HepG2 (cell line): ENCODE measurements at regions not wholly inside any gene's neighbourhood (a gene's known extent, or its start where the extent isn't known, plus 50 kb on each side); places are given as distances from the start of the nearest gene placed in this dataset.

Experiments
- ATAC-seq: fragments of 200-7000 bp; cut with Tn5 transposase; 3 replicates; pipeline ENCODE4 v1.9.1; 2020; ENCODE audit warnings: mild to moderate bottlenecking, moderate library complexity
- BruUV-seq: library from RNA; stranded (reverse); fragments of 400-500 nt; replicated peaks from 2 replicates; lab custom pipeline; 2021; lab: Mats Ljungman, UMichigan
- CTCF ChIA-PET: fragments of 300-600 bp; formaldehyde crosslinking; extraction: SDS; loops from one replicate; lab custom pipeline; 2021; ENCODE audit warnings: low total read pairs, inconsistent platforms, low intra/inter-chr PET ratio; lab: Yijun Ruan, JAX
- POLR2A ChIA-PET: fragments of 350-600 bp; sonication (Branson Sonifier 250); formaldehyde crosslinking; loops from one replicate; lab custom pipeline; 2020; ENCODE audit warnings: antibody characterized with exemption, inconsistent platforms; lab: Yijun Ruan, JAX
- DNase-seq: peaks from one replicate; pipeline ENCODE4 v3.0.0-alpha.2; 2015; ENCODE audit warnings: low spot score
- FAIRE-seq: peaks from 3 replicates; lab custom pipeline; 2011; peaks lifted over from hg19 to GRCh38; lab: Jason Lieb, UNC
- H2AFZ ChIP-seq: one replicate; pipeline ENCODE4 v1.6.1; 2011; ENCODE audit warnings: low read length, inconsistent platforms
- H3K27ac ChIP-seq: fragments of 300-600 bp; 3 replicates; pipeline ENCODE4 v1.8.0; 2011; ENCODE audit warnings: mixed run types, mild to moderate bottlenecking, mixed read lengths, low read length, inconsistent platforms; ENCODE audit not compliant: insufficient read depth; ENCODE audit errors: extremely low read length
- H3K27me3 ChIP-seq, 2 experiments: fragments of 200-600 bp in 1 of 2; 2 replicates in 1 of 2; 3 replicates in 1 of 2; pipeline versions ENCODE4 v1.6.0 to v1.8.0; 2011; ENCODE audit warnings: low read length in 2 of 2, mild to moderate bottlenecking in 2 of 2, moderate library complexity in 2 of 2, inconsistent platforms in 1 of 2; ENCODE audit not compliant: insufficient read depth in 2 of 2, control insufficient read depth in 1 of 2
- H3K36me3 ChIP-seq, 2 experiments: fragments of 200-600 bp in 1 of 2; replicated peaks in 1 of 2; 2 replicates in 1 of 2; 3 replicates in 1 of 2; pipeline versions ENCODE4 v1.5.1 to v1.8.0; 2011; ENCODE audit warnings: low read length in 2 of 2, inconsistent platforms in 1 of 2; ENCODE audit not compliant: insufficient read depth in 2 of 2, control insufficient read depth in 1 of 2
- H3K4me1 ChIP-seq: 2 replicates; pipeline ENCODE4 v1.5.1; 2012; ENCODE audit warnings: low read length, inconsistent platforms; ENCODE audit not compliant: insufficient read depth
- H3K4me2 ChIP-seq: 2 replicates; pipeline ENCODE4 v1.6.0; 2011; ENCODE audit warnings: low read depth, low read length, inconsistent platforms
- H3K4me3 ChIP-seq, 3 experiments: fragments of 200-600 bp in 1 of 3; sonication (generic), shearing (Covaris generic) in 1 of 3; replicated peaks in 1 of 3; 2 replicates each; pipeline ENCODE4 v1.5.1; 2011 to 2016; ENCODE audit warnings: low read length in 3 of 3, inconsistent platforms in 2 of 3, low read depth in 2 of 3, mild to moderate bottlenecking in 2 of 3, control low read depth in 1 of 3, mixed read lengths in 1 of 3; ENCODE audit not compliant: insufficient read depth in 1 of 3
- H3K79me2 ChIP-seq: one replicate; pipeline ENCODE4 v1.6.1; 2011; ENCODE audit warnings: low read length, inconsistent platforms; ENCODE audit not compliant: insufficient read depth
- H3K9ac ChIP-seq: 2 replicates; pipeline ENCODE4 v1.6.0; 2011; ENCODE audit warnings: mild to moderate bottlenecking, low read depth, low read length, inconsistent platforms; ENCODE audit not compliant: insufficient read depth
- H3K9me3 ChIP-seq: 2 replicates; pipeline ENCODE4 v1.5.1; 2012; ENCODE audit warnings: mild to moderate bottlenecking, low read length
- H4K20me1 ChIP-seq: 2 replicates; pipeline ENCODE4 v1.6.0; 2011; ENCODE audit warnings: inconsistent platforms, mild to moderate bottlenecking, low read length, moderate library complexity; ENCODE audit not compliant: insufficient read depth
- ATF7 ChIP-seq, 2 experiments: fragments of 450-650 bp in 1 of 2; sonication (generic) in 1 of 2; formaldehyde crosslinking in 1 of 2; IDR thresholded peaks; 2 replicates each; pipeline versions ENCODE4 v1.4.0 to v1.6.1; 2016 to 2020; ENCODE audit warnings: antibody characterized with exemption in 1 of 2, mild to moderate bottlenecking in 1 of 2, missing genetic modification reagents in 1 of 2
- GABPA ChIP-seq, 2 experiments: IDR thresholded peaks; 2 replicates each; pipeline ENCODE4 v1.6.1; 2011 to 2016; ENCODE audit warnings: low read depth in 2 of 2, low read length in 1 of 2, missing biosample characterization in 1 of 2, missing genetic modification characterization in 1 of 2
- HDAC2 ChIP-seq: sonication (generic); formaldehyde crosslinking; IDR thresholded peaks from 2 replicates; pipeline ENCODE4 v1.4.0; 2020; ENCODE audit warnings: missing genetic modification reagents
- HNRNPLL ChIP-seq: fragments of 200-400 bp; formaldehyde crosslinking; IDR thresholded peaks from 2 replicates; pipeline ENCODE4 v1.6.1; 2017; ENCODE audit warnings: mild to moderate bottlenecking, low read depth, low read length; ENCODE audit not compliant: poor library complexity, severe bottlenecking
- KAT7 ChIP-seq: IDR thresholded peaks from 2 replicates; pipeline ENCODE4 v1.6.1; 2018; ENCODE audit warnings: borderline replicate concordance, missing compliant biosample characterization
- KDM6A ChIP-seq: IDR thresholded peaks from 2 replicates; pipeline ENCODE4 v1.6.1; 2016; ENCODE audit warnings: low read depth
- KMT2A ChIP-seq: sonication (generic); formaldehyde crosslinking; IDR thresholded peaks from 2 replicates; pipeline ENCODE4 v1.4.0; 2020; ENCODE audit warnings: missing genetic modification reagents
- NFRKB ChIP-seq: fragments of 450-650 bp; IDR thresholded peaks from 2 replicates; pipeline ENCODE4 v1.6.1; 2017
- PAWR ChIP-seq: sonication (generic); formaldehyde crosslinking; IDR thresholded peaks from 2 replicates; pipeline ENCODE4 v1.4.0; 2020; ENCODE audit warnings: missing genetic modification reagents, mild to moderate bottlenecking, borderline replicate concordance
- POLR2A ChIP-seq, 2 experiments: IDR thresholded peaks; 2 replicates each; pipeline ENCODE4 v1.6.1; 2011; ENCODE audit warnings: low read depth in 2 of 2, low read length in 2 of 2, mild to moderate bottlenecking in 1 of 2, moderate library complexity in 1 of 2; ENCODE audit not compliant: insufficient read depth in 1 of 2
- SATB2 ChIP-seq: sonication (generic); formaldehyde crosslinking; IDR thresholded peaks from 2 replicates; pipeline ENCODE4 v1.5.0; 2020; ENCODE audit warnings: missing genetic modification reagents
- SRY ChIP-seq: sonication (generic); formaldehyde crosslinking; IDR thresholded peaks from 2 replicates; pipeline ENCODE4 v1.8.0; 2022; ENCODE audit warnings: mild to moderate bottlenecking, missing genetic modification reagents
- STAT5B ChIP-seq: sonication (generic); formaldehyde crosslinking; IDR thresholded peaks from 2 replicates; pipeline ENCODE4 v1.4.0; 2020; ENCODE audit warnings: missing genetic modification reagents
- ZKSCAN1 ChIP-seq: fragments of 150-350 bp; IDR thresholded peaks from 2 replicates; pipeline ENCODE4 v1.6.1; 2014; ENCODE audit warnings: low read length
- ZNF326 ChIP-seq: sonication (generic); formaldehyde crosslinking; IDR thresholded peaks from 2 replicates; pipeline ENCODE4 v1.4.0; 2020; ENCODE audit warnings: missing genetic modification reagents, borderline replicate concordance
- ZNF432 ChIP-seq: sonication (generic); formaldehyde crosslinking; IDR thresholded peaks from 2 replicates; pipeline ENCODE4 v1.5.0; 2020; ENCODE audit warnings: missing genetic modification reagents, mild to moderate bottlenecking, borderline replicate concordance
- ZNF577 ChIP-seq: sonication (generic); formaldehyde crosslinking; IDR thresholded peaks from 2 replicates; pipeline ENCODE4 v1.4.0; 2020; ENCODE audit warnings: mild to moderate bottlenecking, low read depth, missing genetic modification reagents, borderline replicate concordance
- ZNF703 ChIP-seq: sonication (generic); formaldehyde crosslinking; IDR thresholded peaks from 2 replicates; pipeline ENCODE4 v1.5.1; 2020; ENCODE audit warnings: missing genetic modification reagents, mild to moderate bottlenecking, moderate library complexity, borderline replicate concordance
- WGBS: methylation state at CpG from one replicate; pipeline ENCODE4 v1.1.6; 2017; ENCODE audit warnings: low lambda C conversion rate; 5-methylcytosine and 5-hydroxymethylcytosine counted together
- in situ Hi-C: cut with HindIII; loops from 2 replicates; pipeline ENCODE4 v1.10.0; 2017; ENCODE audit warnings: low pct_unique_long_range_greater_than_20kb; ENCODE audit not compliant: extremely low pct_ligation_motif_present
- intact Hi-C: fragments of 100-400 bp; cut with micrococcal nuclease; formaldehyde crosslinking; loops from one replicate; pipeline ENCODE4 v1.10.0; 2022; ENCODE audit not compliant: unreplicated experiment
- TF ChIP-seq, protein P1 (sequence below): sonication (generic); formaldehyde crosslinking; IDR thresholded peaks from 2 replicates; pipeline ENCODE4 v1.4.0; 2020; ENCODE audit warnings: mild to moderate bottlenecking, missing genetic modification reagents
- TF ChIP-seq, protein P2 (sequence below): sonication (generic); formaldehyde crosslinking; IDR thresholded peaks from 2 replicates; pipeline ENCODE4 v1.4.0; 2020; ENCODE audit warnings: missing genetic modification reagents

DNA sequence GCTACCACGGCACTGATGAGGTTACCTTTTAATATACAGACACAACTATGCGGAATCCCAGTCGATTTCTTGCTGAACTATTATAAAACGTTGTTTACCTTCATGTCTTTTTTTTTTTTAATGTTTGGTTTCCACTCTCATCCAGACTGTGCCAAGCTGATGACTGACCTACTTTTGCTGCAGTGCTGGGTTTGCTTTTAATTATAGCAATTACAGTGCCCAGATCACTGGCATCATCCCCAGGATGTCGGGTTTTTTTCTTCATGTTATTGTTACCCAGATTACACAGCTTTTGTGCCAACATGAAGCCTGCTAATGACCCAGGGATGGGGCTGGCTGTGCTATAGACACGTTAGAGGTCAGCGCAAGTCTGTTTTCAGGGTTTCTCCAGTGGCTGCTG lies 294.0 kb upstream of the ATP10A start:
- ATAC-seq (no peak), DNase-seq (no peak)
- H3K36me3 ChIP-seq: no peaks in the 10 kb centered on the region
- H4K20me1 ChIP-seq: no peaks in the 10 kb centered on the region
- intact Hi-C loops (no loop called here), in situ Hi-C loops (no loop called here)
- no TSS peak for BruUV-seq
- no peaks in the 10 kb centered on the region for H3K4me1 ChIP-seq
- no peak overlapping the region for H3K4me2 ChIP-seq
- no peak for TF ChIP-seq KMT2A (CRISPR knock-in tag)
- TF ChIP-seq ZKSCAN1: no peak
- TF ChIP-seq STAT5B (CRISPR knock-in tag): no peak
- TF ChIP-seq SATB2 (CRISPR knock-in tag): no peak
- TF ChIP-seq ZNF703: no peak
- TF ChIP-seq, protein P1, sequence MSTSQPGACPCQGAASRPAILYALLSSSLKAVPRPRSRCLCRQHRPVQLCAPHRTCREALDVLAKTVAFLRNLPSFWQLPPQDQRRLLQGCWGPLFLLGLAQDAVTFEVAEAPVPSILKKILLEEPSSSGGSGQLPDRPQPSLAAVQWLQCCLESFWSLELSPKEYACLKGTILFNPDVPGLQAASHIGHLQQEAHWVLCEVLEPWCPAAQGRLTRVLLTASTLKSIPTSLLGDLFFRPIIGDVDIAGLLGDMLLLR (CRISPR knock-in tag): no peak
- TF ChIP-seq PAWR: no peak
- no peak for TF ChIP-seq POLR2A (IDR thresholded peaks at IDR 0.05; ENCODE audit: insufficient read depth in 1 of 2, low read depth in 2 of 2, low read length in 2 of 2)
- TF ChIP-seq NFRKB: no peak
- TF ChIP-seq ATF7 (IDR thresholded peaks at IDR 0.05): no peak
- no peak for TF ChIP-seq ATF7 (CRISPR knock-in tag; IDR thresholded peaks at IDR 0.05)
- no peak for TF ChIP-seq KAT7 (CRISPR knock-in tag)
- TF ChIP-seq KDM6A (CRISPR knock-in tag): no peak
- no peak for TF ChIP-seq ZNF577 (CRISPR knock-in tag)
- no peak for TF ChIP-seq SRY (CRISPR knock-in tag)
- TF ChIP-seq GABPA (IDR thresholded peaks at IDR 0.05; ENCODE audit: low read depth, low read length): no peak
- TF ChIP-seq GABPA (CRISPR knock-in tag; IDR thresholded peaks at IDR 0.05; ENCODE audit: low read depth): no peak
- no peak for TF ChIP-seq ZNF326 (CRISPR knock-in tag)
- TF ChIP-seq, protein P2, sequence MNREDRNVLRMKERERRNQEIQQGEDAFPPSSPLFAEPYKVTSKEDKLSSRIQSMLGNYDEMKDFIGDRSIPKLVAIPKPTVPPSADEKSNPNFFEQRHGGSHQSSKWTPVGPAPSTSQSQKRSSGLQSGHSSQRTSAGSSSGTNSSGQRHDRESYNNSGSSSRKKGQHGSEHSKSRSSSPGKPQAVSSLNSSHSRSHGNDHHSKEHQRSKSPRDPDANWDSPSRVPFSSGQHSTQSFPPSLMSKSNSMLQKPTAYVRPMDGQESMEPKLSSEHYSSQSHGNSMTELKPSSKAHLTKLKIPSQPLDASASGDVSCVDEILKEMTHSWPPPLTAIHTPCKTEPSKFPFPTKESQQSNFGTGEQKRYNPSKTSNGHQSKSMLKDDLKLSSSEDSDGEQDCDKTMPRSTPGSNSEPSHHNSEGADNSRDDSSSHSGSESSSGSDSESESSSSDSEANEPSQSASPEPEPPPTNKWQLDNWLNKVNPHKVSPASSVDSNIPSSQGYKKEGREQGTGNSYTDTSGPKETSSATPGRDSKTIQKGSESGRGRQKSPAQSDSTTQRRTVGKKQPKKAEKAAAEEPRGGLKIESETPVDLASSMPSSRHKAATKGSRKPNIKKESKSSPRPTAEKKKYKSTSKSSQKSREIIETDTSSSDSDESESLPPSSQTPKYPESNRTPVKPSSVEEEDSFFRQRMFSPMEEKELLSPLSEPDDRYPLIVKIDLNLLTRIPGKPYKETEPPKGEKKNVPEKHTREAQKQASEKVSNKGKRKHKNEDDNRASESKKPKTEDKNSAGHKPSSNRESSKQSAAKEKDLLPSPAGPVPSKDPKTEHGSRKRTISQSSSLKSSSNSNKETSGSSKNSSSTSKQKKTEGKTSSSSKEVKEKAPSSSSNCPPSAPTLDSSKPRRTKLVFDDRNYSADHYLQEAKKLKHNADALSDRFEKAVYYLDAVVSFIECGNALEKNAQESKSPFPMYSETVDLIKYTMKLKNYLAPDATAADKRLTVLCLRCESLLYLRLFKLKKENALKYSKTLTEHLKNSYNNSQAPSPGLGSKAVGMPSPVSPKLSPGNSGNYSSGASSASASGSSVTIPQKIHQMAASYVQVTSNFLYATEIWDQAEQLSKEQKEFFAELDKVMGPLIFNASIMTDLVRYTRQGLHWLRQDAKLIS (CRISPR knock-in tag): no peak
- no peak for TF ChIP-seq ZNF432 (CRISPR knock-in tag)
- no peak for TF ChIP-seq HDAC2 (CRISPR knock-in tag)
- TF ChIP-seq HNRNPLL: no peak
- TF ChIP-seq, all 625 proteins: peak for 0
- WGBS: 4% methylated on average over 7 of the region's 7 CpGs
- no peak overlapping the region for H3K4me3 ChIP-seq
- no peak overlapping the region for H3K9ac ChIP-seq
- ChIA-PET CTCF (no interaction called here), POLR2A (no interaction called here)
- H2AFZ ChIP-seq: no peak overlapping the region
- peaks cover 54% of the 10 kb centered on the region for H3K9me3 ChIP-seq
- H3K27ac ChIP-seq: no peak overlapping the region
- FAIRE-seq: no peak
- H3K27me3 ChIP-seq: no peaks in the 10 kb centered on the region
- no peaks in the 10 kb centered on the region for H3K79me2 ChIP-seq
